Stimulated activated CD4-positive, alpha-beta T cell treated with anti-CD3 and anti-CD28 coated beads, Interleukin-15, amount 100 ng/mL, for 24 hours (primary cell): ENCODE measurements at regions not wholly inside any gene's neighbourhood (a gene's known extent, or its start where the extent isn't known, plus 50 kb on each side); places are given as distances from the start of the nearest gene placed in this dataset.
A peak's percentile ranks its signal among the peaks of the same experiment; 100 is the strongest.
"Not testable (repeated sequence)": the region's sequence is repeated elsewhere in the genome, so short reads cannot be mapped to it uniquely, and the experiment has no call there.

Source experiments
- DNase-seq: peaks from one replicate; pipeline ENCODE4 v3.0.0-alpha.2; 2020

DNA sequence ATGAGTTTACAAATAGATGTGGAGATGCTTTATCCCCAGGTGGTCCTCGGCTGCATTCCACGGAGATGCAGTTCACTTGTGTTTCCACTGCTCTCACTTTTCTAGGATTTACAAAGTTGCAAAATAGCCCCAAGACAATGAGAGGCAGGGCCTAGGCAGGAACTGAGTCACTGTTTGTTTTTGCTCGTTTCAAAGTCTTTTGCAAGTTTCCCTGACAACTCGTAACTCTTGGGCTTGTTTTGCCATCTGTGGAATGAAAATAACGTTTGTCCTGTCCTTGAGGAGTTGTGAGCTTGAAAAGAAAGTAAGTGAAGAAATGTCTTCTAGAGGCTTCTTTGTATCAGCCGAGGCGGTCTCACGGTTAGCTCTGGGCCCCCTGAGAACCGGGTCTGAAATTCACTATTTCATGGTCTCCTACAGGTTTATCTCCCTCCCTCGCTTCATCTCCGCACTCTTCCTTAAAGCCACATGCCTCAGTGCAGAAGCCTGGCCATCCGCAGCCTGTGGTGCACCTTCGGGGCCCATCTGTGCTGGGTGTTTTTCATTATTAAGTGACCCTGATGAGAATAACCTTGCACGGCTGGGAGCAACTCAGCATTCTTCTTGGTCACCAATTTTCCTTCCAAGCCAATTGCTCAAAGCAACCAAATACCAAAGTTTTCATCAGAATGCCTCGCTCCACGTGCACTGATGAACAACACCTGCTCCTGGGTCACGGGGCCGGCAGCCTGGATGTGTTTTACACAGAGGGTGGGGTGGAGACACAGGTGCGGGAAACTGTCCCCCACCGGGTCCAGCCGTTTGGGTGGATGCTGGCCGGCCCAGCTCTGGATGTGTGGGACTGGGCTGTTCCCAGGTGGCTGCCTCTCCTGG lies 172.4 kb downstream of the LAT start:
- not testable (repeated sequence) for DNase-seq

DNA sequence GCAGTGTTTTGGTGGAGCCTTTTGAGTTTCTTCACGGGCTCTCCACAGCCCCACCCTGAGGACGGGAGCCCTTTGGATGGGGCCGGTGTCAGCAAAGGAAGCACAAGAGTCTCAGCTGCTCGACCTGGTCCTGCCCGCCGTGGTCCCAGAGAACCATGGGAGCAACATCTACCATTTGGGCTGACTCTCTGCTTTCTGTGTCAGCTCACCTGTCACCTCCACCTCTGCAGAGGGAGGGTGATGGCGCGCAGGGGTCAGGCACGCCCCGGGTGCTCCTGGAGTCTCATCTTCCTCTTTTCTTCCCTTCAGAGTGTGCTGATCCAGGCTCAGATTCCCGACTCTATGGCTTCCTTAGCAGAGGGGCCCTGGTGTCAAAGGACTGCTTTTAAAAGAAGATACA lies 171.7 kb downstream of the LAT start:
- DNase-seq = no peak

DNA sequence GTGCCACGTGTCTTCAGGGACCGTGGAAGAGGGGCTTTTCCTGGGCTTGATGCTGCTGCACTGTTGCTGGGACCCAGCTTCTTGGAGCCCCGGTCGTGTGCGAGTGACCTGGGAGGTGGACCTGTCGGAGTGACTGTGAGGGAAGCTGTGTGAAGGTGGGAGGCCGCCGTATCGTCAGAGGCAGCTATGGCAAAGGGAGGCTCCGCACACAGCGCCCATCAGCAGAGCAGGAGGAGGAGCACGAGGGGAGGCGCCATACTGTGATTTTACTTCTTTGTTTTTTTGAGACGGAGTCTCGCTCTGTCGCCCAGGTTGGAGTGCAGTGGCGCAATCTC lies 171.0 kb downstream of the LAT start:
- not testable (repeated sequence) for DNase-seq

DNA sequence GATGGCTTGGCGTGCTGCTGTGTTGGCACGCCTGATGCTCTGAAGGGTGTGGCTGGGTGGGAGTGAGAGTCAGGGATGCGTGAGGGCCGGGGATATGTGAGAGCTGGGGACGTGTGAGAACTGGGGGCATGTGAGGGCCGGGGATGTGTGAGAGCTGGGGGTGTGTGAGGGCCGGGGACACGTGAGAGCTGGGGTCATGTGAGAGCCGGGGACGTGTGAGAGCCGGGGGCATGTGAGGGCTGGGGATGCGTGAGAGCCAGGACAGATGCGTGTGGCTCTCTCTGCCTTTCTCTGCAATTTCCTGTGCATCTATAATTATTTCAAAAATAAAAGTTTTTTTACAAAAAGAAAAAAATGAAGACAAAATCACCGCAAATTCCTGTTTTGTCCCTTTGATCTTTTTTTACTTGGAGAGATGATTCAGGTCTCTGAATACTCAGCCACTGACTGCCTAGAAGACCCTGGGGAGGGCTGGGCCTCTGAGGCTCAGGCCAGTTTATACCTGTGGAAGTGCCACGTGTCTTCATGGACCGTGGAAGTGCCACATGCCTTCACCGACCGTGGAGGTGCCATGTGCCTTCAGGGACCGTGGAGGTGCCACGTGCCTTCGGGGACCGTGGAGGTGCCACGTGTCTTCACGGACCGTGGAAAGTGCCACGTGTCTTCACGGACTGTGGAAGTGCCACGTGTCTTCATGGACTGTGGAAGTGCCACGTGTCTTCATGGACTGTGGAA lies 170.4 kb downstream of the LAT start:
- peak; percentile 8 for DNase-seq

DNA sequence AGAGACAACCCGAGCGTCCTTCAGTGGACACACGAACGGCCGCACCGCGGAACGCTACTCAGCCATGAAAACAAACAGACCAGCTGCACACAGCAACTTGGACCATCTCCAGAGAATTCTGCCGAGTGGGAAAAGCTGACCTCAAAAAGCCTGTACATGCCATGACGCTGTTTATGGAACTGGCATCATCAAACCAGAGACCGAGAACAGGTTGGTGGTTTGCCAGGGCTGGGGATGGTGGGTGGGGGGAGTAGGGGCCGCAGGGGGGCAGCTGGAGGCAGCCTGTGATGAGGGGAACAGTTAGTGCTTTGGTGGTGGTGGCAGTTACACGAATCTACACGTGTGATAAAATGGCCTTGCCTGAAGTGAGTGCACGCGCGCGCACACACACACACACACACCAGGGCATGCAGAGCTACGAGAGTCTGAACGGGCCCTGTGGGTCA lies 169.8 kb downstream of the LAT start:
- no peak for DNase-seq

DNA sequence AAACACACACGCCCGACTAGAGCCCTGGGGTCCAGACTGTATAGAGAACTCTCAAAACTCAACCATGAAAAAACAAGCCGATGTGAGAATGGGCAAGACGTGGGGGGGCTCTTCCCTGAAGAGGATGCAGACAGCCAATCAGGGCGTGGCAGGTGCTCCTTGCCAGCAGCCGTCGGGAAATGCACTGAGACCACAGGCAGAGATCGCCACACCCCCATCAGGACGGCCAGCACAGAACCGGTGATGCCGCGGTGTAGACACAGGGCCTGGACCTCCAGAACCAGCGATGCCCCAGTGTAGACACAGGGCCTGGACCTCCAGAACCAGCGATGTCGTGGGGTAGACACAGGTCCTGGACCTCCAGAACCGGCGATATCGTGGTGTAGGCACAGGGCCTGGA lies 169.2 kb downstream of the LAT start:
- no peak for DNase-seq

DNA sequence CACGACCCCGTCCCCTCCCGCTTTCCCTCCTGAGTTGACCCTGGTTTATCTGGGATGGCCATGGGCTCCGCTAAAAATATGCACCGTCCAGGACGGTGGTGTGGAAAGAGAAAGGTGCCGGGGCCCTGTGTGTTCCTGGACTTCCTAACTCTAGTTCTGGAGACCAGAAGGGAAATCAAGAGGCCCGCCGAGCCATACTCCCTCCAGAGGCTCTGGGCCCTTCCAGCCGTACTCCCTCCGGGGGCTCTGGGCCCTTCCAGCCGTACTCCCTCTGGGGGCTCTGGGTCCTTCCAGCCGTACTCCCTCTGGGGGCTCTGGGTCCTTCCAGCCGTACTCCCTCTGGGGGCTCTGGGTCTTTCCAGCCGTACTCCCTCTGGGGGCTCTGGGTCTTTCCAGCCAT lies 168.5 kb downstream of the LAT start:
- not testable (repeated sequence) for DNase-seq

DNA sequence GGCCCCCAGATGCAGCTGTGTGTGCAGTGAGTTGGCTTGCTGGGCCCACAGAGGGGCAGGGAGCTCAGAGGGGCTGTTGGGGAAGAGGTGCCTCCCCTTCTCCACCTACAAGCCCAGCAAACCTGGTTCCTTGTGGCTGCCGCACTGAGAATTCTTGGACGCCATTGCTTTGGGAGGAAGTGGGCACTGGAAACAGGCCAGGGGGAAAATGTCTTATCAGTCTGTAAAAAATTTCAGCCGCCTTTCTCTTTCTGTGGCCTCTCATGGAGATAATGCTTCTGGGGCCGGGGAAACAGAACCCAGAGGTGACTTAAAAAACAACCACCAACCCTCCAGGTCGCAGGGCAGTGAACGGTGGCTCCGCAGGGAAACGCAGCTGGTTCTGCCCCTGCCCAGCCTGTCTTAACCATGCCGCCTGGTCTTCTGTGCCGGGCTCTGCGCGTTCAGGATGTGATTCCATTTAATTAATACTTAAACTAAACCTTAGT lies 167.7 kb downstream of the LAT start:
- DNase-seq = not testable (repeated sequence)

DNA sequence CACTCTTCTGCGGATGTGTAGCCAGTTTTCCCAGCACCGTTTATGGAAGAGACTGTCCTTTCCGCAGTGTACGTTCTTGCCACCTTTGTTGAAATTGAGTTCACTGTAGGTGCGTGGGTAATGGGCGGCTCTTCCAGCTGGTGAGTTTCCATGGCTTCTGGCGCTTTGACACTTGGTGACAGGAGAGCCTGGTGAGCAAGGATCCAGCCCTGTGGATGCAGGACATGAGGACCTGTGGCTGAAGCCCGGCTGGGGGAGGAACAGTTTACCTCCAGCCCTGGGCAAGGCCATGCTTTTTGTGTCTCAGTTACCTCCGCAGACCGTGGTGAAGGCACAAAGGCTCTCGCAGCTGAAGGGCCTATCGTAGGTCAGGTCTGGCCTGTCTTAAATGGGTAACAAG lies 166.5 kb downstream of the LAT start:
- DNase-seq = no peak

DNA sequence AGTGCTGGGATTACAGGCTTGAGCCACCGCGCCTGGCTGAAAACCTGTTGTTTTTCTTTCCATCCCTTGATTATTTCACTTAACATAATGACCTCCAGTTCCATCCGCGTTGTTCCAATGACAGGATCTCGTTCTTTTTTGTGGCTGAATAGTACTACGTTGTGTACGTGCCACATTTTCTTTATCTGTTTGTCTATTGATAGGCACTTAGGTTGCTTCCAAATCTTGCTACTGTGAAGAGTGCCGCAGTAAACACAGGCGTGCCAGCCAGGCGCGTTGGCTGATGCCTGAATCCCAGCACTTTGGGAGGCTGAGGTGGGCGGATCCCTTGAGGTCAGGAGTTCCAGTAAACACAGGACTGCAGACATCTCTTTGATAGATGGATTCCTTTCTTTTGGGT lies 165.1 kb downstream of the LAT start:
- DNase-seq = not testable (repeated sequence)

DNA sequence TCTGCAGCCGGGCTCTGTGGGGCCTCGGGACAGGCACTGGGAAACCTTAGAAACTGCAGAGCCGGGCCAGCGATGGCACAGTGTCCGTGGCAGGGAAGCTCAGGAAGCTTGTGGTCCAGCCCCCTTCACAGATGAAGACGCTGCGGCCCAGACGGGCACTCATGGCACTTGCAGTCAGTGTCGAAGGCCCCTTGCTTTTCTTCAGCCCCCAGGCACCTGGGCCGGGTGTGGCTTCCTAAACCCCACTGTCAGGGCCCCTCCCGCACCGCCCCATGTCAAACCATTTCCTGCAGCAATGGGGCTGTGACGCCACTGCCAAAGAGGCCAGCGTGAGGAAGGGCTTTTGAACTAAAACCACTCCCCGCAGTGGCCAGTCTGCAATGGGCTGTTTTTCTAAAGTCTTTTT lies 164.0 kb downstream of the LAT start:
- DNase-seq = peak; percentile 62

DNA sequence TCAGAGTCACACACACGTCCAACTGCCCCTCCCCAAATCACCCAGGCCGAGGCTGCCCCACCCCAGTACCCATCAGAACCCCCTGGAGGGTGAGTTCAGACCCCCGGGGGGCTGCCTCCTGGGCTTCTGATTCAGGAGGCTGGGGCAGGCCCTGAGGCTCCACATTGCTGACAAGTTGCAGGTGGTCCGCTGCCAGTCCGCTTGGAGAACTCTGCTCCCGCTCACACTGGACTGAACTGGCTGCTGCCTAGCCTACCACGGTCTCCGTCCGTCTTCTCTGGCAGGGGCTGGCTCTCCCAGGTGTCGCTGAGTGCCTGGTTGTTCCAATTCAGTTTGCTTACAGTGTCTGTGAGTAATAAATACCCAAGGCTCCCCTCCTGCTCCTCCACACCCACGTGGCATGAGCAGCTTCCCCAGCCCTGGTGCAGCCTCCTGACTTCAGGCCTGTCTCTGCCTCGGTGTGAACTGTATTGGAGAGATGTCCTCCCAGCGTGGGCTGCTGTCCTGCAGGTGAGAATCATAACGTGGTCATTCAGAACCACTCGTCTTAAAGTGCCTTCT lies 163.4 kb downstream of the LAT start:
- peak; percentile 55 for DNase-seq

DNA sequence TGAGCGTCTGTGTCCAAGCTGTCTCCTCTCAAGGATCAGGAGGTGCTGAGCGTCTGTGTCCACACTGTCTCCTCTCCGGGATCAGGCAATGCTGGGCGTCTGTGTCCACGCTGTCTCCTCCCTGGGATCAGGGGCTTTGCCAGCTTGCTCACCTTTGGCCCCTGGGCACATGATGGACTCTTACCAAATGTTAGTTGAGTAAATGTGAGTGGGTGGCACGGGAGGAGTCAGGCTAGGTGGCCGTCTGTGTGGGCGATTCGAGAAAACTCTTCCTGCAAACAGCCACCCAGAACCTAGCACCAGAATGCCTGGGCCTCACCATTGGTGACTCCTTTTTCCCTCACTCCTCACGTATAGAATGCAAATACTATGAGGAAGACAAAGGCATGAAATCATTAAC lies 162.9 kb downstream of the LAT start:
- DNase-seq = peak; percentile 24

DNA sequence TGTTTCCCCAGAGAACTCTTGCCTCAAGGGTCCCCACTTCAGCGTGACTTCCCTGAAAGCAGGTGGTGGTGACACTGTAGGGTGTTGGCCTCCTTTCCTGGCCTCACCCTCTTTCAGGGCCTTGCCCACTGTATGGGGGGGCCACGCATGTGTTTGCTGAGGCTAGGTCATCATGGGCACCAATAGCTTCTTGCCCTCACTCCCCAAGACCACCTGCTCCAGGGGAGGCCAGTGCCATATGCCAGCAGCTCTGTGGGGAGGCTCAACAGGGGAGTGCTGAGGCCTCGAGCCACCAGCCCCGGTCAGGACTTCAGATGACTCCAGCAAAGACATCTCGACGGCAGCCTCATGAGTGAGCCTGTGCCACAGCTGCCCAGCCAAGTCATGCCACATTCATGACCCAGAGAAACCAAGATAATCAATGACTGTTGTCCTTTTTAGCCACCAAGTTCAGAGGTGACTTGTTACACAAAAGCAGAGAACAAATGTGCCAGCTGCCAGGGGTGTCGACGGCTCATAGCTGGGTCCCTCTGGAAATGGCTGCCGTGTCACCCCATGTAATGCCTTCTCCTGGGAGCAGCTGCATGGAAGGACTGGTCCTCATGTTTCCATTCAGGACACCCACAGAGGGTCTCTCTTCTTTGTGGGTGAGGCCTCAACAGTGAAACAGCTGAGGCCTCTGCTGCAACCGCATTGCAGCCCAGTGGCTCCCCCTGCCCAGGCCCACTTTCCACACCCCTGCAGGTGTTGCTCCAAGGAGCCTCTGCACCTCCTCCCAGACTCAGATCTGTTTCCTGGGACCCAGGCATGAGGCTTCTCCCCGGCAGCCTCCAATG lies 162.2 kb downstream of the LAT start:
- not testable (repeated sequence) for DNase-seq

DNA sequence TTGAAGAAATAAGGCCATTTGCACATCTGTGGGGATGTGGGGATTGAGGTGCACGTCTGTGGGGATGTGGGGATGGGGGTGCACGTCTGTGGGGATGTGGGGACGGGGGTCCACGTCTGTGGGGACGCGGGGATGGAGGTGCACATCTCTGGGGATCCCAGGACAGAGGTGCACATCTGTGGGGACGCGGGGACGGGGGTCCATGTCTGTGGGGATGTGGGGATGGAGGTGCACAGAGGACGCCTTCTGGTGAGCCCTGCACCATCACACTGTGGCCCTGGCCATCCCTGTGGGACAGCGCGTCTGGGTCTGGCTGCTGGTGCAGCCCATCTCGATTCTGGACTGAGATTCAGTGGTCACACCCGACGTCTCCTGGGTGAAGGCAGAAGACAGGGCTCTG lies 161.4 kb downstream of the LAT start:
- DNase-seq = no peak

DNA sequence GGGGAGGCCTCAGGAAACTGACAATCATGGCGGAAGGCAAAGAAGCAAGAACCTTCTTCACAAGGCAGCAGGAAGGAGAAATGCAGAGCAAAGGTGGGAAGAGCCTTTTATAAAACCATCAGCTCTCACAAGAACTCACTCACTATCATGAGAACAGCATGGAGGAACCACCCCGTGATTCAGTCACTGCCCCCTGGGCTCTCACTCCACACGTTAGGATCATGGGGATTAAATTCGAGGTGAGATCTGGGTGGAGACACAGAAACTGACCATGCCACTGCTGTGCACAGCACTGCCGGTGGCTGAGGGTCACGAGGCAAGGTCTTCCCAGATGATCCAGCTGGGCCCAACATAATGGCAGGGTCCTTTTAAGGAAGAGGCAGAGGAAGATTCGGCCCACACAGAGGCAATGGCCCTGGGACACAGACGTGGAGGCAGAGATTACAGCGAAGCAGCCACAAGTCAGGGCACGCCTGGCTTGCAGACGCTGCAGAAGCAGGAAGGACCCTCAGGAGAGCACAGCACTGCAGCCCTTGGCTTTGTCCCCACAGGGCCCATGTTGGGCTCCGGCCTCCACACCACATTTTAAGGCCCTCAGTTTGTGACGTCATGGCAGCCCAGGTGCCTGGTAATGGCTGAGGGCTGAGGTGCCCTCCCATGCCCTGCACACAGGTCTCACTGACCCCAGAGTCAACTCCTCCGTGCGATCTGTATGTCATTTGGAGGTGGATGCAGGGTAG lies 160.8 kb downstream of the LAT start:
- DNase-seq = not testable (repeated sequence)

DNA sequence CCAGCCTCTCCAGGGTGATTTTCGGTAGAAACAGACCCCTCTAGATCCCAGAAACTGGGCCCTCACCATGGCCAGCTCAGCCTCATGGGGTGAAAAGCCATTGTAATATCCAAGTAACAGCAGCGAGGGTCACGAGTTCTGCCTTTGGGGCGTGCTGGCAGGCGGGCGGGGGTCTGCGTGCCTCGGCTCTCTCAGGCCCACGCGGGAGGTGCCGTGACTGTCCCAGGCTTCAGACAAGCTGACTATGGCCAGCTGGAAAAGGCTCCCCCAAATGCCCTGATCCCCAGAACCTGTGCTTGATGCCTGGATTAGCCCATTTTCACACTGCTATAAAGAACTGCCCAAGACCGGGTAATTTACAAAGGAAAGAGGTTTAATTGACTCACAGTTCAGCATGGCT lies 160.2 kb downstream of the LAT start:
- DNase-seq = not testable (repeated sequence)

DNA sequence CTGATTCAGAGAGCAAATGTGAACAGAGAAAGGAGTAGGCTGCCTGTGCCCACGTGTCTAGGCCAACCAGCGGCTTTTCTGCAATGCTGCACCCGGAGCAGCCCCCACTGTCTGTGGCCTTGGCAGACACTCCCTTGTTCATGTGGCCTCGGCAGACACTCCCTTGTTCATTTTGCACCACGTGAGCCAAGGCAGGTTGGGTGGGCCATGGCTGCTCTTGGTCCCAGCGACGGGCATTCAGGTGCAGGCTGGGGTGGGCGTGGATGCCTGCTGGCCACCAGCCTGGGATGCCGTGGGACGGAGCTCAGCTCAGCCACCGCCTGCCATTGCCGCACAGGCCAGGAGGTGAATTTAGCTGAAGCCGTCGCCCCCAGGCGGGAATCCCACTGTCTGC lies 159.8 kb downstream of the LAT start:
- not testable (repeated sequence) for DNase-seq

DNA sequence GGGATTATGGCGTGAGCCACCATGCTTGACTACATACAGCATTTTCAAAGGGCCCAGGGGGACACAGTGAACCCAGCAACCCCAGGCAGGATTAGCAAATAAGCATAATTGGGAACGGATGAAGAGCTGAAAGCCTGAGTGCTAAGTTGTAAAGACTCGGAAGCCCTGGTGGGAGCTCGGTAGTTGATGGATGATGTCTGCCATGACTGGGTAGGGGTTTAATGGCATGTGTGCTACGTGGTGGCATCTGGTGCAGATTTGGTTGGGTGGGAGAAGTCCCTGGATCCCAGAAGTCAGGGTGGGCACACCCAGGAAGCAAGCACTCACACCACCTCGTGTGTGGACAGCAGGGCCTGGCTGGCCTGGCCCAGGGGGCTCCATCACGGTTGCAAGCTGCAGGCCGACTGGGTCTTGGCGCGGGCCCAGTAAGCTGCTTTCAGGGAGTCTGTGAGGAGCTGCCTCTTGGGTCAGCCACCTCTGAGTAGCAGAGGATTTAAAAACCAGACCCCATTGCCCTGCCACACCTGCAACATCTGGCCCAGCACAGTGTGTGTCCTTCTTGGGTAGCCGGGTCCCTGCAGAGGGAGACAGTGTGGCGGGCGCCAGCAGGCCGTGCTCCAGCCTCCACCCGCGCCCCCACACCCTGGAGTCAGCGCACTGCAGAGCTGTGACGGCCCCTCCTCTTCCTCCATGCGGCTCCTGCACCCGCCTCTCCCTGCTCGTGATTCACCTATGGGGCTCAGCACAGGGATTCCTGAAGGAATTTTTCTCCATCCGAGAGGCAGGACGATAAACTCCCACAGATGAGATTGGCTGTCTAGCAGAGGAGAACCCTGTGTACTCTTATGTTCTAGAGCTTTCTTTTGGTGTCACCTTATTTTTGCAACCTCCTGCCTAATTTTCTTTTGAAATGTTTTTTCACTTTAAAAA lies 159.2 kb downstream of the LAT start:
- not testable (repeated sequence) for DNase-seq

DNA sequence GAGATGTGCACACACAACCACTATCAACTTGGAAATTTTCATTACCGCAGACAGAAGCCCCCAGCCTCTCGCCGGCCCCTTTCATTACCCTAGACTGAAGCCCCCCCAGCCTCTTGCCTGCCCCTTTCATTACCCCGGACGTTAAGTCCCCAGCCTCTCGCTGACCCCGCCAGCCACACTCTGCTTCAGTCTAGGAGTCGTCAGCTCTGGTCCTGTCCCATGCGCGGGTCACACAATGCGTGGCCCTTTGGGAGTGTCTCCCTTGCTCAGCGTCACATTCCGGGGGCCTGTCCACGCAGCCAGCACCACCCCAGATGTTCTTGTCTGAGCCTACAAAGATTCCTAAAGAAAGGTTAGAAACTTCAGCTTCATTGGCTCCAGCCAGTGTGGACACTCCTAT lies 157.7 kb downstream of the LAT start:
- not testable (repeated sequence) for DNase-seq
